Stromal cell of bone marrow (primary cell): ENCODE measurements at regions not wholly inside any gene's neighbourhood (a gene's known extent, or its start where the extent isn't known, plus 50 kb on each side); places are given as distances from the start of the nearest gene placed in this dataset.
A peak's percentile ranks its signal among the peaks of the same experiment; 100 is the strongest.
"Not testable (repeated sequence)": the region's sequence is repeated elsewhere in the genome, so short reads cannot be mapped to it uniquely, and the experiment has no call there.

ENCODE experiments used
- DNase-seq: peaks from one replicate; pipeline ENCODE4 v3.0.0-alpha.2; 2012; ENCODE audit warnings: low read depth

- peak; percentile 28 for DNase-seq
Observed at GRCh38 chr4:127479031-127479622, 153.6 kb upstream of the INTU start.

DNA sequence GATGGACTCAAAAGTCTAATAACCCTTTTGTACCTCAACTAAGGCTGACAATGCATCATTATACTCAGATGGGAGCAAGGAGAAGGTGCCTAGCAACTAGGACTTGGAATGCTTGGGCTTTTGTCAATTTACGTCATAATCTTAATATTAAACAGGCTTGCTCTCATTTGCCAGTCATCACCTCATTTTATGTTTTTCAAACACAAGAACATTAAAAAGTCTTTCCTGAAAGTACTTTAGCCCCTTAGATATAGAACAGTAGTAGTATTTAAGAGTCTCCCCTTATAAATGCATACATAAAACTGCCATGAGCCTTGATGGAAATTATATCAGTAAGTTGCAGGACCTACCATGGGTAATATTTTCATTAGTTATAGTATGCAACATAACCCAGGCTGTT is 150.7 kb upstream of the INTU start:
- DNase-seq = no peak

DNA sequence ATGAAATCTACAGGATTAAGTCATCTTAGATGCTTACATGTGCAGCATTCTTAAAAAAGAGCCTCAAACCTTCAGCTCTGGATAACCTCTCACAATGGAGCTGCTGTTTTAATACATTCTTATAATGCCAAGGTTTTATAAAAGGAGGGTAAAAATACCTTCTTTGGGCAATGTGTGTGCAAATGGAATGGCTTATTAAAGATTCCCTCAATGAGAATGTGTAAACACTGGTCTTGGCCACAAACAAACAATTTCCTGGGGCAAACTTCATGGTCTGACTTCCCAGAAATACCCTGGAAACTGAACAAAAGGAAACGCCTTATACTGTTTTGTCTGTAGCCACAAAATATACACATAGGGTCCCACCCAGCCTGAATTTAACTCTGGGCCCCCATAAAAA is 148.6 kb upstream of the INTU start:
- DNase-seq = no peak

DNA sequence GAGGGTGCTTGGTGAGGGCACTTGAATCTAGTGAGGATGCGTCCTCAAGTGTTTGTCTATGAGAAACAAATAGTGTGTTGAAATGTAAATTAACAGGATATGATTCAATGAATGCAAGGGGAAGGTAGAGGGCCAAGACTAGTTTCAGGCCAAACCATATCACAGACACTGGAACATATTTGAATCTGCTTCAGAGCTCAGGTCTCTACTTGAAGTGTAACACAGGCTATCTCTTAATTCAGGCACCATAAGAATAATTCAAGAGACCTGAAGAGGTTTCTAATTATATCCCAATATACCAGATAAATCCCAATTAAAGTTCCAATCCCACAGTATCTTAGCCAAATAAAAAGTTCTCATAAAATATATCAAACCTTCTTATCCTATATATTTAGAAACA is 146.5 kb upstream of the INTU start:
- no peak for DNase-seq

GRCh38 chr4:127491571-127491970 is 141.2 kb upstream of the INTU start:
- no peak for DNase-seq

- DNase-seq = not testable (repeated sequence)
Observed at GRCh38 chr4:127496875-127497274, 135.9 kb upstream of the INTU start.

- DNase-seq = no peak
Observed at GRCh38 chr4:127498366-127498765, 134.4 kb upstream of the INTU start.

GRCh38 chr4:127500242-127500641 is 132.5 kb upstream of the INTU start:
- no peak for DNase-seq

- peak; percentile 25 for DNase-seq
Observed at GRCh38 chr4:127501103-127501502, 131.7 kb upstream of the INTU start.

GRCh38 chr4:127503111-127503510 is 129.6 kb upstream of the INTU start:
- no peak for DNase-seq

- peak; percentile 36 for DNase-seq
Observed at GRCh38 chr4:127505203-127505602, 127.6 kb upstream of the INTU start.

DNA sequence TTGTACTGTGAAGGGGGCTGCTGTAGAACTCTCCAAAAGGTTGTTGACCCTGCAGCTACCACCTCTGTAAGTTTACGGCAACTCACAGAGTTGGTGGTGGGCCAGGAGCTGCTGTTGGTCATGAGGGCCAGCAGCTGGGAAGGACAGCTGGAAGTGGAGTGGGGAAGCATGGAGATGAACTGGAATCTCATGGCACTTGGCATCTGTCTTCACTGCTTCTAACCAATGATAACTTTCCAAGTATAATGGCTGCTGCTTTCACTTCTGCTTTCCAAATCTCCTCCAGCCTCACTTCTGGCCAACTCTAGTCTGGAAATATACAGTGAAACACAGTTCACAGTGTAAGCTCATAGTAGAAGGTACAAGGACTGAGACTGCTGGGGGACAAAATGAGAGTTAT is 126.5 kb upstream of the INTU start:
- no peak for DNase-seq

DNA sequence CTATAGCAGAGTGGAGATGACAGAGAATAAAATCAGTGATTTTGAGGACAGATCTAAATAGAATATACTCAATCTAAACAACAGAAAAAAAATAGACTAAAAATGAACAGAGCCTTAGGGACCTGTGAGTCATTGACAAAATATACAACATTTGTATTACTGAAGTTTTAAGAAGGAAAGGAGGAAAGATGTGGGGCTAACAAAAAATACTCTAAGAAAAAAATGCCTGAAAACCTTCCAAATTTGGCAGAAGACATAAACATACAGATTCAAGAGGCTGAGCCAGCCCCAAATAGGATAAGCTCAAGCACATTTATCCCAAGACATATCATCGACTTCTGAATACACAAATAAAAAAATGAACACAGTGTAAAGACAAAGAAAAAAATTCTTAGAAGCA is 123.6 kb upstream of the INTU start:
- DNase-seq = peak; percentile 31

- DNase-seq = not testable (repeated sequence)
Observed at GRCh38 chr4:127512672-127513071, 120.1 kb upstream of the INTU start.

- not testable (repeated sequence) for DNase-seq
Observed at GRCh38 chr4:127515259-127515658, 117.5 kb upstream of the INTU start.

GRCh38 chr4:127518046-127518445 is 114.7 kb upstream of the INTU start:
- no peak for DNase-seq

- DNase-seq = no peak
Observed at GRCh38 chr4:127521463-127521862, 111.3 kb upstream of the INTU start.

GRCh38 chr4:127523369-127523768 is 109.4 kb upstream of the INTU start:
- no peak for DNase-seq

DNA sequence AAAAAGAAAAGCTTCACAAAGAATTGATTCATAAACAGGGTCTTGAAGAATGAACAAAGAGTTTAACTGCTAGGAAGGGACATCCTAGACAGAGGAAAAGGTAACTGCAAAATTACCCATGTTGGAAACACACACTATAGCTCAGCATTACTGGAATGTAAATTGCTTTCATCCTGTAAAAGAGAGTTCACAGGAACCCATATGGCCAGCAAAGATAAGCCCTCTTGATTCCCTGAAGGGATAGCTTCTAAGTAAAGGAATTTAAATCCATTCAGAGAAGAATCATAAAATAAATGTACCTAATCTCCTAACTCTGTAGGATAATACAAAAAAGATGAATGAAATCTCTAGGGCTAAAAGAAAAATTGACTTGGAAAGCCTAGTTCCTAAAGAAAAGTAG is 107.1 kb upstream of the INTU start:
- no peak for DNase-seq

- no peak for DNase-seq
Observed at GRCh38 chr4:127528302-127528701, 104.5 kb upstream of the INTU start.

GRCh38 chr4:127529879-127530278 is 102.9 kb upstream of the INTU start:
- not testable (repeated sequence) for DNase-seq

DNA sequence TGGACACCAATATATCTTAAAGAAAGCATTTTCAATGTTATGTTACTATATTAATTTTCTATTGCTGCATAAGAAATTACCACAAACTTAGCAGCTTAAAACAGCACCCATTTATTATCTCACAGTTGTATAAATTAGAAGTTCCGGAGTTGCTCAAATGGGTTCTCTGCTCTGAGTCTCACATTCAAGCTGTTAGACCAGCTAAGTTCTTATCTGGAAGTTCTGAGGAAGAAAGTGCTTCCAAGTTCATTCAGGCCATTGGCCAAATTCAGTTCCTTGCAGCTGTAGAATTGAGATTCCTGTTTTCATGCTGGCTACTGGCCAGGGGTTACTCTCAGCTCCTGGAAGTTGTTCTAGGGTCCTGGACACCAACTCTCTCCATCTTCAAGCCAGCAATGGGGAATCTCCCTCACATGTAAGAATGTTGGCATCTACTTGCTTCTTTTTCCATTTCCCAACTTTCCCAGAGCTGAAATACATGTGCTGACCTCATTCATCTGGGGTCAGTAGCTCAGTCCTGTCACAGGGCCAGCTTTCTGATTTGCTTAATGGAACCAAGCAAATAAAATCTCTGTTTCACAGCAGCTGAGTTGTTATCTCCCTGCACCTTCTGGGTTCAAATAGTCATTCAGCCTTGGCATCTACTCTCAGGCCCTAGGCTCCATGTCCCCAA is 99.6 kb upstream of the INTU start:
- DNase-seq = peak; percentile 18

DNA sequence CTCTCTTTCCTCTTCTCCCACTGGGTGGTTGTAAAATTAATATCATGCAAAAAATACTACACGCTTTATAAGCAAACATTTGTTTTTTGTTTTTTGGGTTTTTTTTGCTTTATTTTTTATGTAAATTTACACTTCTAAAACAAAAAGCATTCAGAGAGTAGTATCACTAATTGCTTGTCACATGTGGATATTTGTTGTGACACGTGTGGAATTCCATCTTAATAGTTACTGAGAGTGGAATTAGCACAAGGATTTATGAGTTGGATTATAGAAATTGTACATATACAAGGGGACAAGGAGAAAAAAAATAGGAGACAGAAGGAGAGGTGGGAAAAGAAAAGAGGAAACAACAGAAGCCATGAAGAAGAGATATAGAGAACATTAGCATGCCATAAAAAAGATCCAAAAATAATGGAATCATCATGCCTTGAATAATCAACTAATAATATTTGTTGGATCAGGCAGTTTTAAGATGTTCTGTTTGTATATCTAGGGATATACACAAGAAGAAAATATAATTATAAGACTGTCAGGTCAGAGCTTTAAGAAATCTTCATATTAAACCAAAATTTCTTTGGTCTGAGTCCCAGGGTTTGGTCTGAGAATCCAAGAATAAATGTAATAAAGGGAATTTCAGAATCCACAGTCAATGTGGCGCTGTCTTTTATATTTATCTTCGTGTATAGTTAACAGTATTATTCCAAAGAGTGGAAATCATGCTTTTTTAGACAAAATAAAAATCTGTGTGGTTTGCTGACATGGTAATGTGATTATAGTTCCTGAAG is 98.5 kb upstream of the INTU start:
- DNase-seq = no peak
